LNCaP clone FGC (cell line): ENCODE measurements at regions not wholly inside any gene's neighbourhood (a gene's known extent, or its start where the extent isn't known, plus 50 kb on each side); places are given as distances from the start of the nearest gene placed in this dataset.

Experiments used
- DNase-seq: peaks from one replicate; pipeline ENCODE4 v3.0.0-alpha.2; 2011; ENCODE audit warnings: low read depth
- H3K4me3 ChIP-seq: 2 replicates; pipeline ENCODE4 v1.5.1; 2011; ENCODE audit warnings: mild to moderate bottlenecking, low read depth, low read length, control low read depth
- TF ChIP-seq, protein P1 (sequence below): IDR thresholded peaks from 2 replicates; pipeline ENCODE4 v1.5.1; 2012; ENCODE audit warnings: mild to moderate bottlenecking; ENCODE audit not compliant: control insufficient read depth, insufficient read depth; ENCODE audit errors: extremely low read depth

DNA sequence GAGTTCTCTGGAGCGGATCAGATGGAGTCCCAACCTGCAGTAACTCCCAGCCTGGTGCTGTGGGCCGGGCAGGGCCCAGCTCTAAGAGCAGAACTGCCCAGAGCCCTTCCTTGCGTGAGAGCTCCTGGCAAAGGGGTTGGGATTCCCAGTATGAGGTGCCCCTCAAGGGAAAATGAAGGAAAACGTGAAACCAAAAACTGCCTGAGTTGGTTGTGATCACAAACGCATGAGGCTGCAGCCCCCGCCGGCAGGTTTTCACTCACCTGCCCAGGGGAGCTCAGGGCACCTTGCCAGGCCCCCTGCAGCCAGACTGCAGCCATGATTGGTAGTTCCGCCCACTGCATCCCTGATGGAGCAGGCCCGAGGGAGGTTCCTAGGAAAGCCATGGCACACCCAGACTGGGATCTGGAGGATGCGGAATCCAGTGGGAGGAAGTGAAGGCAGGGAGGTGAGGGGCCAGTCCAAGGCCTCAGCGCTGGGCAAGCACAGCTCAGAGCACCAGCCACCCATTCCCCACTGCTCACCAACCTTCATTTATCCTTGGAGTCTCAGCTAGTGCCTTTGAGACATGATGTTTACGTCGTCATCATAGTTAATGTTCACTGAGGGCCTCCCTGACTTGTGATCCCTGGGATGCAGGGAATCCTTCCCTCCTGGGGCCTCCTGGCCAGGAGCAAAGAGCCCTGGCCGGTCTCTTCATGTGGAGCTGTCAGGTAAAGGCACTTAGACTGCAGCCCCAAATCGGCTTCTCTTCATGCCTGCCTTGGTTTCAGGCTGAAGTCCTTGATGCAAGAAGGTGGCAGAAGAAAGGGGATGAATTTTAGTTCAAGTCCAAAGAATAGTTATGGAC lies 103.2 kb downstream of the INHBB start:
- TF ChIP-seq, protein P1, sequence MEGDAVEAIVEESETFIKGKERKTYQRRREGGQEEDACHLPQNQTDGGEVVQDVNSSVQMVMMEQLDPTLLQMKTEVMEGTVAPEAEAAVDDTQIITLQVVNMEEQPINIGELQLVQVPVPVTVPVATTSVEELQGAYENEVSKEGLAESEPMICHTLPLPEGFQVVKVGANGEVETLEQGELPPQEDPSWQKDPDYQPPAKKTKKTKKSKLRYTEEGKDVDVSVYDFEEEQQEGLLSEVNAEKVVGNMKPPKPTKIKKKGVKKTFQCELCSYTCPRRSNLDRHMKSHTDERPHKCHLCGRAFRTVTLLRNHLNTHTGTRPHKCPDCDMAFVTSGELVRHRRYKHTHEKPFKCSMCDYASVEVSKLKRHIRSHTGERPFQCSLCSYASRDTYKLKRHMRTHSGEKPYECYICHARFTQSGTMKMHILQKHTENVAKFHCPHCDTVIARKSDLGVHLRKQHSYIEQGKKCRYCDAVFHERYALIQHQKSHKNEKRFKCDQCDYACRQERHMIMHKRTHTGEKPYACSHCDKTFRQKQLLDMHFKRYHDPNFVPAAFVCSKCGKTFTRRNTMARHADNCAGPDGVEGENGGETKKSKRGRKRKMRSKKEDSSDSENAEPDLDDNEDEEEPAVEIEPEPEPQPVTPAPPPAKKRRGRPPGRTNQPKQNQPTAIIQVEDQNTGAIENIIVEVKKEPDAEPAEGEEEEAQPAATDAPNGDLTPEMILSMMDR, result no peak
- no peak for DNase-seq
- no peak overlapping the region for H3K4me3 ChIP-seq

- TF ChIP-seq, protein P1, result no peak
- DNase-seq, result no peak
- no peak overlapping the region for H3K4me3 ChIP-seq
Observed at GRCh38 chr2:120450196-120450820, 104.4 kb downstream of the INHBB start.

- H3K4me3 ChIP-seq, result no peak overlapping the region
- TF ChIP-seq, protein P1, result no peak
- no peak for DNase-seq
Observed at GRCh38 chr2:120451334-120451733, 105.4 kb downstream of the INHBB start.

DNA sequence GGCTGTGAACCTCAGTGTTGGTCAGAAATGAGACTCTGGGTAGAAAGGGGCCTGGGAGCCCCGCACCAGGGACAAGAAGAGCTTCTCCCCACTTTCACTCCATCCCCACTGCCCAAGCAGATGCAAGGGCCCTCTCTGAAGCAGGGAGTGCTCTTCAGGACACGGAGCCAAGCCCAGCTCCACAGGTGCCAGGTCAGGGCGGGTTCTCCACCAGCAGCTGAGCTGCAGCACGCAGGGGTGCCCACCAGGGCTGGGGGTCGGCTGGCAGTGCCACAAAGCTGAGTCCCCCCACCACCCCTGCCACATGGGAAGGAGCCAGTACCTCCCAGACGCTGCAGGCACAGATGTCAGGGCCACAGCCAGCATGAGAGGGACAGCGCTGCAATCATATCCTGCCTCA lies 106.2 kb downstream of the INHBB start:
- H3K4me3 ChIP-seq, result no peak overlapping the region
- DNase-seq, result no peak
- TF ChIP-seq, protein P1, result no peak

GRCh38 chr2:120452945-120453634 lies 107.2 kb downstream of the INHBB start:
- TF ChIP-seq, protein P1, result no peak
- no peak for DNase-seq
- no peak overlapping the region for H3K4me3 ChIP-seq

DNA sequence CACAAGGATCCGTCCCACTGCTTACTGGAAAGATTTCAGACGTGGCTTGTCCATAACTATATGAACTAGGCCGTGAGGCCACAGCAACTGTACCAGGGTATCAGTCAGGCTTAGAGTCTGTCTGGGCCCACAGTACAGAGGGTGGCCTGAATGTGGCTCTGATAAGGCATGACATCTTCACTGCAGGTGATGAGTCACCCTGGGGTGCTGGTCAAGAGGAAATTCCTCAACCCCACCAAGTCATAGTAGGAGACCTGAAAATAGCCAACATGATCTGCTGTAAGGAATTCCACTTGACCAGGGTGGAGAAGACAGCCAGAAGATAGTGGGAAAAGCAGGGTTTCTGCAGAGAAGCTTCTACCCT lies 107.7 kb downstream of the INHBB start:
- DNase-seq, result no peak

More for the DNA sequence above, 107.7 kb downstream of the INHBB start:
- no peak overlapping the region for H3K4me3 ChIP-seq
- TF ChIP-seq, protein P1, result no peak
